WTC11 (cell line): ENCODE measurements at regions not wholly inside any gene's neighbourhood (a gene's known extent, or its start where the extent isn't known, plus 50 kb on each side); places are given as distances from the start of the nearest gene placed in this dataset.

ENCODE experiments used
- ATAC-seq: fragments of 200-7000 bp; cut with Tn5 transposase; 2 replicates; pipeline ENCODE4 v1.10.0; 2021; ENCODE audit warnings: mild to moderate bottlenecking, moderate library complexity
- CTCF ChIA-PET: fragments of 300-600 bp; sonication (Branson Sonifier 250); formaldehyde crosslinking; loops from one replicate; lab custom pipeline; 2021; ENCODE audit warnings: antibody characterized with exemption; lab: Charles Lee
- POLR2A ChIA-PET: fragments of 350-600 bp; sonication (Branson Sonifier 250); formaldehyde crosslinking; loops from one replicate; lab custom pipeline; 2021; ENCODE audit warnings: antibody characterized with exemption; lab: Charles Lee
- DNase-seq: peaks from one replicate; pipeline ENCODE4 v3.0.0; 2021; ENCODE audit warnings: low spot score
- H3K27ac Mint-ChIP-seq: 2 replicates; pipeline ENCODE4 v1.8.0; 2021; ENCODE audit warnings: mixed read lengths
- H3K27me3 Mint-ChIP-seq: 2 replicates; pipeline ENCODE4 v1.8.0; 2021; ENCODE audit warnings: low read depth, mild to moderate bottlenecking, moderate library complexity, mixed read lengths
- H3K36me3 Mint-ChIP-seq: 2 replicates; pipeline ENCODE4 v1.8.0; 2021; ENCODE audit warnings: mixed read lengths
- H3K4me1 Mint-ChIP-seq: 2 replicates; pipeline ENCODE4 v1.8.0; 2022; ENCODE audit warnings: mixed read lengths
- H3K4me3 Mint-ChIP-seq: 2 replicates; pipeline ENCODE4 v1.8.0; 2021; ENCODE audit warnings: mild to moderate bottlenecking, moderate library complexity, mixed read lengths
- H3K9me3 Mint-ChIP-seq: 2 replicates; pipeline ENCODE4 v1.8.0; 2021; ENCODE audit warnings: mixed read lengths
- CBFB ChIP-seq: sonication (generic); formaldehyde crosslinking; IDR thresholded peaks from 2 replicates; pipeline ENCODE4 v1.8.1; 2022; ENCODE audit warnings: mild to moderate bottlenecking, low read depth, missing genetic modification reagents
- CREM ChIP-seq: sonication (generic); formaldehyde crosslinking; IDR thresholded peaks from 2 replicates; pipeline ENCODE4 v1.8.1; 2022; ENCODE audit warnings: mild to moderate bottlenecking, missing genetic modification reagents, moderate library complexity
- FOXP1 ChIP-seq: sonication (generic); formaldehyde crosslinking; IDR thresholded peaks from 2 replicates; pipeline ENCODE4 v1.8.0; 2022; ENCODE audit warnings: missing genetic modification reagents, mild to moderate bottlenecking, moderate library complexity, borderline replicate concordance
- JAZF1 ChIP-seq: fragments of 250-450 bp; sonication (Bioruptor Pico); IDR thresholded peaks from 2 replicates; pipeline ENCODE4 v1.9.0; 2021; ENCODE audit warnings: moderate library complexity, mild to moderate bottlenecking, inconsistent platforms
- KAT7 ChIP-seq: sonication (generic); formaldehyde crosslinking; IDR thresholded peaks from 2 replicates; pipeline ENCODE4 v1.8.1; 2023; ENCODE audit warnings: missing genetic modification reagents, mild to moderate bottlenecking, borderline replicate concordance
- MXD4 ChIP-seq: fragments of 250-450 bp; sonication (Bioruptor Pico); IDR thresholded peaks from 2 replicates; pipeline ENCODE4 v1.8.0; 2021; ENCODE audit warnings: mild to moderate bottlenecking, moderate library complexity, borderline replicate concordance
- MYBL2 ChIP-seq: sonication (generic); formaldehyde crosslinking; IDR thresholded peaks from 2 replicates; pipeline ENCODE4 v1.8.1; 2023; ENCODE audit warnings: mild to moderate bottlenecking, moderate library complexity, missing genetic modification reagents
- SMAD4 ChIP-seq: sonication (generic); formaldehyde crosslinking; IDR thresholded peaks from 2 replicates; pipeline ENCODE4 v1.8.0; 2022; ENCODE audit warnings: mild to moderate bottlenecking, missing genetic modification reagents
- SOX15 ChIP-seq: fragments of 250-450 bp; sonication (Bioruptor Pico); IDR thresholded peaks from 2 replicates; pipeline ENCODE4 v1.9.0; 2021; ENCODE audit warnings: mild to moderate bottlenecking
- ZNF317 ChIP-seq: sonication (generic); formaldehyde crosslinking; IDR thresholded peaks from 2 replicates; pipeline ENCODE4 v1.8.1; 2023; ENCODE audit warnings: low read depth, mild to moderate bottlenecking, moderate library complexity, missing genetic modification reagents, borderline replicate concordance
- ZNF416 ChIP-seq: fragments of 250-450 bp; sonication (Bioruptor Pico); IDR thresholded peaks from 2 replicates; pipeline ENCODE4 v1.9.0; 2021; ENCODE audit warnings: mild to moderate bottlenecking, inconsistent platforms
- ZNF671 ChIP-seq: fragments of 250-450 bp; sonication (Bioruptor Pico); IDR thresholded peaks from 2 replicates; pipeline ENCODE4 v1.8.0; 2021; ENCODE audit warnings: mild to moderate bottlenecking
- TF ChIP-seq, protein P1 (sequence below): fragments of 250-450 bp; sonication (Bioruptor Pico); IDR thresholded peaks from 2 replicates; pipeline ENCODE4 v2.1.2; 2022; ENCODE audit warnings: mild to moderate bottlenecking, moderate library complexity
- TF ChIP-seq, protein P2 (sequence below): sonication (generic); formaldehyde crosslinking; conservative IDR thresholded peaks from 2 replicates; pipeline ENCODE4 v1.8.1; 2022; ENCODE audit warnings: mild to moderate bottlenecking, missing genetic modification reagents
- TF ChIP-seq, protein P3 (sequence below): sonication (generic); formaldehyde crosslinking; IDR thresholded peaks from 2 replicates; pipeline ENCODE4 v1.8.1; 2023; ENCODE audit warnings: mild to moderate bottlenecking, moderate library complexity, missing genetic modification reagents
- TF ChIP-seq, protein P4 (sequence below): sonication (generic); formaldehyde crosslinking; IDR thresholded peaks from 2 replicates; pipeline ENCODE4 v1.8.1; 2023; ENCODE audit warnings: mild to moderate bottlenecking, missing genetic modification reagents, moderate library complexity
- TF ChIP-seq, protein P5 (sequence below): fragments of 250-450 bp; sonication (Bioruptor Pico); IDR thresholded peaks from 2 replicates; pipeline ENCODE4 v1.9.0; 2021; ENCODE audit warnings: moderate library complexity, mild to moderate bottlenecking, inconsistent platforms, borderline replicate concordance
- TF ChIP-seq, protein P6 (sequence below): sonication (generic); formaldehyde crosslinking; IDR thresholded peaks from 2 replicates; pipeline ENCODE4 v1.8.0; 2023; ENCODE audit warnings: missing genetic modification reagents

DNA sequence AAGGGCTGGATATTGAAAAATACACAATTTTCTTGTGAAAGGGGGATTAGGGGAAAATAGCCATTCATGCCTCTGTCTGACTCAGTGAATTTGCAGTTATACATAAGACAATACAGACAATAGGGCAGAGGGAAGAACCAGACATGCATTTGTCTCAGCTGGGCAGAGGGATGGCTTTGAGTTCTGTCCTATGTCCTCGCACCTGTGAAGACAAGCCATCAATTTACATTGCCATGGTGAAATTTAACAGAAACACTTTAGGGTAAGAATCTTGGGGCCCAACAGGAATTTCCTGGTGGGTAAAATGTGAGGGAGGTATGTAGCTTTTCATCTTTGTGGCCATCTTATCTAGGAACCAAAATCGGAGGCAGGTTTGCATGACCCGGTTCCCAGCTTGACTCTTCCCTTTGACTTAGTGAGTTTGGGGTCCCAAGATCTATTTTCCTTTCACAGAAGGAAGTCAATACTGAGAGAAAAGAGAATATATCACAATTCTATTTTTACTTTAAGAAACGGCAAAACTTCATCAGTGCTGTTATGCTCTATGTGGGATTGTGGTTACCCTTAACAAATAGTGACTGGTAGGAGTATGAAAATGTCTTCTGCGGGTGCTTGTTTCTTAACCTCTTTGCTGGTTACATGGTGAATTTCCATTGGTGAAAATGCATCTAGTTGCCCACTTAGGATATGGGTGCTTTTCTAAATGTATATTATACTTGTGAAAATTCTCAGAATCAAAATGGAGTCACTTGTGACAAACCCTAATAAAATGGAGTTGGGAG, 221.8 kb downstream of the SPP2 start:
- no peaks in the 10 kb centered on the region for H3K4me1 Mint-ChIP-seq
- H3K4me3 Mint-ChIP-seq = no peak overlapping the region
- ATAC-seq (no peak), DNase-seq (no peak)
- H3K27me3 Mint-ChIP-seq = no peaks in the 10 kb centered on the region; the same call in 1 of the 2 replicates
- H3K27ac Mint-ChIP-seq = no peak overlapping the region
- H3K9me3 Mint-ChIP-seq = no peaks in the 10 kb centered on the region
- CTCF ChIA-PET = interaction anchor here (1.2 kb wide), 1 partner anchor 845 kb away, joined by 3 read pairs; no protein-coding TSS in a partner anchor
- TF ChIP-seq, protein P1, sequence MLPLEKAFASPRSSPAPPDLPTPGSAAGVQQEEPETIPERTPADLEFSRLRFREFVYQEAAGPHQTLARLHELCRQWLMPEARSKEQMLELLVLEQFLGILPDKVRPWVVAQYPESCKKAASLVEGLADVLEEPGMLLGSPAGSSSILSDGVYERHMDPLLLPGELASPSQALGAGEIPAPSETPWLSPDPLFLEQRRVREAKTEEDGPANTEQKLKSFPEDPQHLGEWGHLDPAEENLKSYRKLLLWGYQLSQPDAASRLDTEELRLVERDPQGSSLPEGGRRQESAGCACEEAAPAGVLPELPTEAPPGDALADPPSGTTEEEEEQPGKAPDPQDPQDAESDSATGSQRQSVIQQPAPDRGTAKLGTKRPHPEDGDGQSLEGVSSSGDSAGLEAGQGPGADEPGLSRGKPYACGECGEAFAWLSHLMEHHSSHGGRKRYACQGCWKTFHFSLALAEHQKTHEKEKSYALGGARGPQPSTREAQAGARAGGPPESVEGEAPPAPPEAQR = no peak
- TF ChIP-seq MYBL2 (CRISPR knock-in tag) (no peak), MXD4 (CRISPR knock-in tag) (no peak), ZNF671 (no peak), SMAD4 (CRISPR knock-in tag) (no peak), CBFB (CRISPR knock-in tag) (no peak), FOXP1 (no peak), ZNF317 (CRISPR knock-in tag) (no peak), JAZF1 (CRISPR knock-in tag) (no peak)
- TF ChIP-seq, protein P2, sequence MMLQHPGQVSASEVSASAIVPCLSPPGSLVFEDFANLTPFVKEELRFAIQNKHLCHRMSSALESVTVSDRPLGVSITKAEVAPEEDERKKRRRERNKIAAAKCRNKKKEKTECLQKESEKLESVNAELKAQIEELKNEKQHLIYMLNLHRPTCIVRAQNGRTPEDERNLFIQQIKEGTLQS (CRISPR knock-in tag) = no peak
- TF ChIP-seq, protein P3, sequence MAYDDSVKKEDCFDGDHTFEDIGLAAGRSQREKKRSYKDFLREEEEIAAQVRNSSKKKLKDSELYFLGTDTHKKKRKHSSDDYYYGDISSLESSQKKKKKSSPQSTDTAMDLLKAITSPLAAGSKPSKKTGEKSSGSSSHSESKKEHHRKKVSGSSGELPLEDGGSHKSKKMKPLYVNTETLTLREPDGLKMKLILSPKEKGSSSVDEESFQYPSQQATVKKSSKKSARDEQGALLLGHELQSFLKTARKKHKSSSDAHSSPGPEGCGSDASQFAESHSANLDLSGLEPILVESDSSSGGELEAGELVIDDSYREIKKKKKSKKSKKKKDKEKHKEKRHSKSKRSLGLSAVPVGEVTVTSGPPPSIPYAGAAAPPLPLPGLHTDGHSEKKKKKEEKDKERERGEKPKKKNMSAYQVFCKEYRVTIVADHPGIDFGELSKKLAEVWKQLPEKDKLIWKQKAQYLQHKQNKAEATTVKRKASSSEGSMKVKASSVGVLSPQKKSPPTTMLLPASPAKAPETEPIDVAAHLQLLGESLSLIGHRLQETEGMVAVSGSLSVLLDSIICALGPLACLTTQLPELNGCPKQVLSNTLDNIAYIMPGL = no peak
- TF ChIP-seq, protein P4, sequence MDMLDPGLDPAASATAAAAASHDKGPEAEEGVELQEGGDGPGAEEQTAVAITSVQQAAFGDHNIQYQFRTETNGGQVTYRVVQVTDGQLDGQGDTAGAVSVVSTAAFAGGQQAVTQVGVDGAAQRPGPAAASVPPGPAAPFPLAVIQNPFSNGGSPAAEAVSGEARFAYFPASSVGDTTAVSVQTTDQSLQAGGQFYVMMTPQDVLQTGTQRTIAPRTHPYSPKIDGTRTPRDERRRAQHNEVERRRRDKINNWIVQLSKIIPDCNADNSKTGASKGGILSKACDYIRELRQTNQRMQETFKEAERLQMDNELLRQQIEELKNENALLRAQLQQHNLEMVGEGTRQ (CRISPR knock-in tag) = no peak
- TF ChIP-seq, protein P5, sequence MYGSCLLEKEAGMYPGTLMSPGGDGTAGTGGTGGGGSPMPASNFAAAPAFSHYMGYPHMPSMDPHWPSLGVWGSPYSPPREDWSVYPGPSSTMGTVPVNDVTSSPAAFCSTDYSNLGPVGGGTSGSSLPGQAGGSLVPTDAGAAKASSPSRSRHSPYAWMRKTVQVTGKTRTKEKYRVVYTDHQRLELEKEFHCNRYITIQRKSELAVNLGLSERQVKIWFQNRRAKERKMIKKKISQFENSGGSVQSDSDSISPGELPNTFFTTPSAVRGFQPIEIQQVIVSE (CRISPR knock-in tag) = no peak
- TF ChIP-seq, protein P6, sequence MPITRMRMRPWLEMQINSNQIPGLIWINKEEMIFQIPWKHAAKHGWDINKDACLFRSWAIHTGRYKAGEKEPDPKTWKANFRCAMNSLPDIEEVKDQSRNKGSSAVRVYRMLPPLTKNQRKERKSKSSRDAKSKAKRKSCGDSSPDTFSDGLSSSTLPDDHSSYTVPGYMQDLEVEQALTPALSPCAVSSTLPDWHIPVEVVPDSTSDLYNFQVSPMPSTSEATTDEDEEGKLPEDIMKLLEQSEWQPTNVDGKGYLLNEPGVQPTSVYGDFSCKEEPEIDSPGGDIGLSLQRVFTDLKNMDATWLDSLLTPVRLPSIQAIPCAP (CRISPR knock-in tag) = no peak
- H3K36me3 Mint-ChIP-seq = no peaks in the 10 kb centered on the region
- POLR2A ChIA-PET = no interaction called here

DNA sequence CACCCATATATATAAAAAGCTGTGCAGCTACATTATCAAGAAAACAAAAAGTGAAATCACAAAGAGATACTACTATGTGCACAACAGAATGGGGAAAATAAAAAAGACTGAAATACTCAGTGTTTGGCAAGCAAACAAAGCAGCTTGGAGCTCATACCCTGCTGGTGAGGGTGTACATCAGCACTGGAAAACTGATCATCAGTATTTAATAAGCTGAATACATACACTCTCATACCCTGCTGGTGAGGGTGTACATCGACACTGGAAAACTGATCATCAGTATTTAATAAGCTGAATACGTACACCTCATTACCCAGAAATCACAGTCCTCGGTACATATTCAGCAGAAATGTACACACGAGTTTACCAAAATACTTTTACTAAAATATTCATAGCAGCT, 220.8 kb downstream of the SPP2 start:
- no peak for ATAC-seq

More for the DNA sequence above, 220.8 kb downstream of the SPP2 start:
- Mint-ChIP-seq H3K4me1 (no peaks in the 10 kb centered on the region), H3K27ac (no peak overlapping the region), H3K4me3 (no peak overlapping the region), H3K27me3 (no peaks in the 10 kb centered on the region; the same call in 1 of the 2 replicates), H3K9me3 (no peaks in the 10 kb centered on the region), H3K36me3 (no peaks in the 10 kb centered on the region)
- CTCF ChIA-PET = interaction anchor here (1.2 kb wide), 1 partner anchor 846 kb away, joined by 3 read pairs; no protein-coding TSS in a partner anchor
- DNase-seq = no peak
- POLR2A ChIA-PET = no interaction called here
- TF ChIP-seq CREM (CRISPR knock-in tag) (no peak), SOX15 (CRISPR knock-in tag) (no peak), KAT7 (CRISPR knock-in tag) (no peak), ZNF416 (CRISPR knock-in tag) (no peak), ZNF317 (CRISPR knock-in tag) (no peak), FOXP1 (no peak)
- TF ChIP-seq, protein P3 = no peak
- TF ChIP-seq, protein P1 = no peak
